ENCODE measurements at regions not wholly inside any gene's neighbourhood (a gene's known extent, or its start where the extent isn't known, plus 50 kb on each side); places are given as distances from the start of the nearest gene placed in this dataset.
"Not testable (repeated sequence)": the region's sequence is repeated elsewhere in the genome, so short reads cannot be mapped to it uniquely, and the experiment has no call there.

DNA sequence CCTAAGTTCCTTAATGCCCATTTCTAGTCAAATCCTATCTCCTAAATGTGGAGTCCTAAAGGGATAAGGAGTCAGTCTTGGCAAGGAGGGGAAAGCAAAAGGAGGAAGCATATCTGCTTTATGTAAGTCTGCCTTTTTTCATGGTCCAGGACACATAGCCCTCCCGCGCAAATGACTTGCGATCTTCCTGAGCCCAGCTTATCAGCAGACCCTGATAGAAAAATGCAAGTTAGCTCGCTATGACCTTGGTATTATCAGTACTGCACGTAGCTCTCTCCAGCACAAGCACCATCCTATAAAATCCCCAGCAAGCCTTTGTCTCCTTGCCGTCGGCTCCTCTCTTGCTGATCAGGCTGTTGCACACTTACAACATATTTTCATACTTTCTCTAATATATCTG, 281.4 kb upstream of the KCNH7 start:
- no peak for DNase-seq (ENCODE audit: low read depth)

DNA sequence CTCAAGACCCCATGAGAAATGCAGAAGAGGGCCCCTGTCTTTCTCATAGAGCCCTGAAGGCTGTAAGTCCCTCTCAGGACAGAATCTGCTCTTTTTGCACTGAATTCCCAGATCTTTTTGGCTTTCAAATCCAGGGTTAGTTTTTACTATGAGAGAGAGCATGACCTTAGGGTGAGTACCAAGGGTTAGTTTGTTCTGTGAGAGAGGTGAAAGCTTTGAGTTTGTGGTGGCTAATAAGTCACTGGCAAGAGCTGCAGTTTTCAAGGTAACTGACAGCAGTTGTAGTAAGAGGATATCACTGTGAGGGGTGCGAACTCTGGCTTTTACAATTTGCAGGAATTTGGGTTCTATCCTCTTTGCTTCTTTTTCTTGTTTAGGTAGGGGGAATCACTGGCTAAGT, 248.4 kb upstream of the KCNH7 start:
- DNase-seq (ENCODE audit: low read depth) = no peak

GRCh38 chr2:163085366-163086024, 246.9 kb upstream of the KCNH7 start:
- DNase-seq (ENCODE audit: low read depth) = peak; percentile 17

DNA sequence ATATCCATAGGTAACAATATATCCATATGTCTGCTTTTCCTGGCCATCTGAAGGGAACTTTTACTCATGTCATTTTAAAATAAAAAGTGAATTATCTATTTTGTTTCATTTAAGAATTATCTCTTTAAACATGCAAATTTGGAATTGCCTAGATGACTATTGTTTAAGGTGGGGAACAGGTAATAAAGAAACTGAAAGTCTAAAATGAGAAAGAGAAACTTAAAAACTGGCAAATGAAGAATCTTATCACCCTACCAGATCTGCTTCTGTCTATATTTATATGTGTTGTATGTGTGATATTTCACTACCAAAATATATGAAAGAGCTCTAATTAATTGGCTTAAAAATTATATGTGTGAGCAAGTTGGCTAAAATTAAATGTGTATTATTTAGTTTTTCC, 243.2 kb upstream of the KCNH7 start:
- DNase-seq (ENCODE audit: low read depth) = no peak

GRCh38 chr2:163077241-163077640, 238.7 kb upstream of the KCNH7 start:
- DNase-seq (ENCODE audit: low read depth) = no peak

GRCh38 chr2:163066085-163066484, 227.5 kb upstream of the KCNH7 start:
- no peak for DNase-seq (ENCODE audit: low read depth)

- no peak for DNase-seq (ENCODE audit: low read depth)
Measured at GRCh38 chr2:163062524-163062923, 224.0 kb upstream of the KCNH7 start.

DNA sequence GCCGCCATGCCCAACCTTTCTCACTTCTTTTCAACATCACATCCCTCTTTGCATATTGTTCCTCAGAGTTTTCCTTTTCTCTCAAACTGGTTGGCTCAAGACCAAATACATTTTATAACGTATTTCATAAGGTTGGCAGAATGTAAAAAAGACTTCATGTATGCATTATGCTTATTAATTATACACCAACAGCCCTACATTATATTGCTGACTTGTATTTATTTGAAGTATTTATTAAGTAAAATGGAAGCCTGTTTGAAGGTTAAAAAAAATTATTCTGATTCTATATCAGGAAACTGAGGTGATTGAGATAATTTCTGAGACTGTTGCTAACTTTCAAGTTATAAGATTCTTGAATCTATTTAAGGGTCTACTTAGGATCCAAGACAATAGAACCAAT, 208.0 kb upstream of the KCNH7 start:
- DNase-seq (ENCODE audit: low read depth) = no peak

- no peak for DNase-seq (ENCODE audit: low read depth)
Measured at GRCh38 chr2:163045830-163046229, 207.3 kb upstream of the KCNH7 start.

DNA sequence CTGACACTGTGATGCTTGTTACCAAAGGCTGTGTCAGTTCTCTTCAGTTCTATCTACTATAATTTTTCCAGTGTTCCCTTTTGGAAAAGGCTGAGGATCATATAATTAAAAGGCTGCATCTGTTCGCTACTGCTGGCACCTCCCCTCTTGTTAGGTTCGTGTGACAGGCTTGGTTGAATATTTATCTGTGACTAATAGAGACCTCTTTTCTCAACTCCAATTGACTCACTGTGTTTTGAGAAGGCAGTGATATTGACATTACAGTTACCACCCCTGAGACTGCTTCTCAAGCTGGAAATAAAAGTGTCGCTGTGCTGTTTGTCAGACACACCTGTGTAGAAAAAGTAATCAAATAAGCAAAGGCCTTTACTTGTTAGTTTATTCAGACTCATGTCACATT, 205.5 kb upstream of the KCNH7 start:
- DNase-seq (ENCODE audit: low read depth) = peak; percentile 6

- no peak for DNase-seq (ENCODE audit: low read depth)
Measured at GRCh38 chr2:163043201-163043600, 204.6 kb upstream of the KCNH7 start.

DNA sequence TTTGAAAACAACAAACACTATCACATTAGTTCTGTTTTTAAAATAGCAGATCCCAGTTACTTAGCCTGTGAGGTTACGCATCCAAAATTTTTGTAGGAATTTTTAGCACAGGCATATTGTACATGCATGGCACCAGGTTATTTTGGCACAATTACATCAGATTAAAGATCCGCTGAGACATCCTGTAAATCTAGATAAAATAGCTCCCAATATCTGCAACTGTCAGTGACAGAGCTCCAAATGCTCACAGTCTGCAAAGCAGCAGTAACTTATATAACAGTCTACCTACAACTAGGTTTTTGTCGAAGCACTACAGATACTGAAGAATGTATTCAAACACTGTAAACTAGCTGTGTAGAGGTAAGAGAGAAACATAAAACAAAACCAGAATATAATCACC, 200.7 kb upstream of the KCNH7 start:
- DNase-seq (ENCODE audit: low read depth) = no peak

GRCh38 chr2:163028807-163029206, 190.2 kb upstream of the KCNH7 start:
- DNase-seq (ENCODE audit: low read depth) = no peak

- DNase-seq (ENCODE audit: low read depth) = not testable (repeated sequence)
Measured at GRCh38 chr2:163026136-163026775, 187.7 kb upstream of the KCNH7 start.

DNA sequence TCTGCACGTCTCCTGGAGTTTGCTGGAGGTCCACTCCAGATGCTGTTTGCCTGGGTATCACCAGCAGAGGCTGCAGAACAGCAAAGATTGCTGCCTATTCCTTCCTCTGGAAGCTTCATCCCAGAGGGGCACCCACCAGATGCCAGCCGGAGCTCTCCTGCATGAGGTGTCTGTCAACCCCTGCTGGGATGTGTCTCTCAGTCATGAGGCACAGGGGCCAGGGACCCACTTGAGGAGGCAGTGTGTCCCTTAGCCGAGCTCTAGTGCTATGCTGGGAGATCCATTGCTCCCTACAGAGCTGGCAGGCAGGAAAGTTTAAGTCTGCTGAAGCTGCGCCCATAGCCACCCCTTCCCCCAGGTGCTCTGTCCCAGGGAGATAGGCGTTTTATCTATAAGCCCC, 178.3 kb upstream of the KCNH7 start:
- not testable (repeated sequence) for DNase-seq (ENCODE audit: low read depth)

GRCh38 chr2:163011000-163011399, 172.4 kb upstream of the KCNH7 start:
- no peak for DNase-seq (ENCODE audit: low read depth)

GRCh38 chr2:163008642-163009041, 170.1 kb upstream of the KCNH7 start:
- DNase-seq (ENCODE audit: low read depth) = no peak

- DNase-seq (ENCODE audit: low read depth) = no peak
Measured at GRCh38 chr2:162994718-162995117, 156.2 kb upstream of the KCNH7 start.

- DNase-seq (ENCODE audit: low read depth) = no peak
Measured at GRCh38 chr2:162992828-162993227, 154.3 kb upstream of the KCNH7 start.

DNA sequence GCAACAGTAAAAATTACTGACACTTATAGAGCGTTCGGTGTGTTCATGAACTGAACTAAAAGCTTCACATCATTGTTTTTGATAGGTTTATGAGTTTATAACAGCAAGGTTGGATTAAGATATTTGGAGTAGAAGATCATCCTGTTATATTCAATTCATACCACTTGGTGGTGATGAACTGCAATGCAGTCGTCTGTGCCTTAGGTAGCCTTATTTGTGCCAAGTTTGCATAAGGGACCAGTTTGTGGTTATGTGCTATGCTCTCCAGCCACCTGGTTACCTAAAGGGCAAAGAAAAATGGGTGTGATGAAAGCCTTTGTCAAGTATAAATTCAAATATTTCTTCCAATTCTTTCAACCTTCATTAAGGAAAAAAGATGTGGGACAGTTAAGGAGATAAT, 150.9 kb upstream of the KCNH7 start:
- DNase-seq (ENCODE audit: low read depth) = no peak

- DNase-seq (ENCODE audit: low read depth) = no peak
Measured at GRCh38 chr2:162974771-162975170, 136.2 kb upstream of the KCNH7 start.

GRCh38 chr2:162972383-162972782, 133.8 kb upstream of the KCNH7 start:
- DNase-seq (ENCODE audit: low read depth) = no peak

DNA sequence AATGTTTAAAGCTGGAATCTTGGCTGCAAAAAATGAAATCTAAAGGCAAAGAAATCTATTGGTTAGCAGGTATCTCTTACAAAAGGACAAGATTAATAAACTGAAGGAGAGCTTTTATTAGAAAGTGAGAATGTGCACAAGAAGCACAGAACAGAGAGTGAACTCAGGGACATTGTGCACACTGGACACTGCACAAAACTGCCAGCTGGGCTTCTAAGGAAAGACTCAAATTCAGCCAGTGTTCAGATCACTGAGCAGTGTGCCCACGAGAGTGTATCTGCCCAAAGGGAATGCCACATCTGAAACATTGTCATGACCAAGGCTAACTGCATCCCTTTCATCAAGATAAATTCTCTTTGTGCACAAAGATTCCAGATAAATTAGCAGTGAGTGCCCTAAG, 129.7 kb upstream of the KCNH7 start:
- DNase-seq (ENCODE audit: low read depth) = no peak

GRCh38 chr2:162967811-162968210, 129.2 kb upstream of the KCNH7 start:
- DNase-seq (ENCODE audit: low read depth) = no peak

Data from LHCN-M2 (cell line).